SH-SY5Y (cell line): ENCODE measurements at regions not wholly inside any gene's neighbourhood (a gene's known extent, or its start where the extent isn't known, plus 50 kb on each side); places are given as distances from the start of the nearest gene placed in this dataset.

Experiments used
- GATA2 ChIP-seq: IDR thresholded peaks from 2 replicates; pipeline ENCODE4 v1.6.1; 2011; ENCODE audit warnings: mild to moderate bottlenecking, low read depth, low read length
- GATA3 ChIP-seq: IDR thresholded peaks from 2 replicates; pipeline ENCODE4 v1.6.1; 2011; ENCODE audit warnings: low read depth, mild to moderate bottlenecking, low read length, moderate library complexity

DNA sequence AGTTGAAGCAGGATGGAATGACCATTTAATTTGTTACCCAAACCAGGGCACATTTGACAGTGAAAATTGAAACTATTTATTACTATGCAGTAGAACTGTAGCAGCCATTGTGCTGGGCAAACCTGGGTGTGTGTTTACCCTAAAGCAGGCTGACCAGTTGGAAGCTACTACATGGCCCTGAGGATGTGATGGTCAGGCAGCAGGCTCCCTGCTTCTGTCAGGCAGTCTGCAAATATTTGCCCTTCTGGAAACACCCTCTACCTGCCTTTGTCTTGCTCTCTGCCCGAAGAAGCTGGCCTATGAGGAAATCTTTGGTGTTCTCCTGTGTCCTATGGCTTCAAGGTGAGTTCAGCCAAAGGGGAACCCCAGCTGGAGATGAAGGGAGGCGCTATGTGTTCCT is 600.1 kb upstream of the KIRREL3 start:
- no peak for TF ChIP-seq GATA2
- TF ChIP-seq GATA3, result no peak
